VCaP (cell line): ENCODE measurements at regions not wholly inside any gene's neighbourhood (a gene's known extent, or its start where the extent isn't known, plus 50 kb on each side); places are given as distances from the start of the nearest gene placed in this dataset.

ENCODE experiments used
- H3K27ac ChIP-seq: fragments of 450-650 bp; 2 replicates; pipeline ENCODE4 v1.5.1; 2017
- CTCF ChIP-seq: fragments of 450-650 bp; conservative IDR thresholded peaks from 2 replicates; pipeline ENCODE4 v1.5.1; 2017; ENCODE audit warnings: mild to moderate bottlenecking, moderate library complexity

GRCh38 chr3:35183927-35184675 lies 455.2 kb upstream of the ARPP21 start:
- H3K27ac ChIP-seq = no peak overlapping the region
- TF ChIP-seq CTCF = no peak

GRCh38 chr3:35184775-35185174 lies 454.6 kb upstream of the ARPP21 start:
- H3K27ac ChIP-seq = no peak overlapping the region
- TF ChIP-seq CTCF = no peak

GRCh38 chr3:35187908-35188307 lies 451.4 kb upstream of the ARPP21 start:
- no peak overlapping the region for H3K27ac ChIP-seq
- no peak for TF ChIP-seq CTCF

- H3K27ac ChIP-seq = no peak overlapping the region
- TF ChIP-seq CTCF = no peak
Measured at GRCh38 chr3:35194666-35195065, 444.7 kb upstream of the ARPP21 start.

- no peak overlapping the region for H3K27ac ChIP-seq
- TF ChIP-seq CTCF = no peak
Measured at GRCh38 chr3:35198857-35199256, 440.5 kb upstream of the ARPP21 start.

GRCh38 chr3:35200056-35200455 lies 439.3 kb upstream of the ARPP21 start:
- TF ChIP-seq CTCF = no peak
- H3K27ac ChIP-seq = no peak overlapping the region

GRCh38 chr3:35201211-35201610 lies 438.1 kb upstream of the ARPP21 start:
- H3K27ac ChIP-seq = no peak overlapping the region
- no peak for TF ChIP-seq CTCF
